ENCODE measurements at regions not wholly inside any gene's neighbourhood (a gene's known extent, or its start where the extent isn't known, plus 50 kb on each side); places are given as distances from the start of the nearest gene placed in this dataset.

DNA sequence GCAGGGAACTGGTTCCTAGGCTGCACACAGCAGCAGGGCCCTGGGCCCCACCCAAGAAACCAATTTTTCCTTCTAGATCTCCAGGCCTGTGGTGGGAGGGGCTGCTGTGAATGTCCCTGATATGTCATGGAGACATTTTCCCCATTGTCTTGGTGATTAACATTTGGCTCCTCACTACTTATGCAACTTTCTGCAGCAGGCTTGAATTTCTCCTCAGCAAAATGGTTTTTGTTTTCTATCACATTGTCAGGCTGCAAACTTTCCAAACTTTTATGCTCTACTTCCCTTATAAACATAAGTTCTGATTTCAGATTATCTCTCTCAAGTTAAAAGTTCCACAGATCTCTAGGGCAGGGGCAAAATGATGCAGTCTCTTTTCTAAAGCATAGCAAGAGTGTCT is 310.2 kb upstream of the PCDH20 start:
- no peak for TF ChIP-seq CTCF (IDR thresholded peaks at IDR 0.05; ENCODE audit: insufficient read depth, low read depth, low read length, missing control alignments)
- H3K4me3 ChIP-seq (ENCODE audit: low read depth, low read length): no peak overlapping the region
- DNase-seq (ENCODE audit: low read depth): no peak

DNA sequence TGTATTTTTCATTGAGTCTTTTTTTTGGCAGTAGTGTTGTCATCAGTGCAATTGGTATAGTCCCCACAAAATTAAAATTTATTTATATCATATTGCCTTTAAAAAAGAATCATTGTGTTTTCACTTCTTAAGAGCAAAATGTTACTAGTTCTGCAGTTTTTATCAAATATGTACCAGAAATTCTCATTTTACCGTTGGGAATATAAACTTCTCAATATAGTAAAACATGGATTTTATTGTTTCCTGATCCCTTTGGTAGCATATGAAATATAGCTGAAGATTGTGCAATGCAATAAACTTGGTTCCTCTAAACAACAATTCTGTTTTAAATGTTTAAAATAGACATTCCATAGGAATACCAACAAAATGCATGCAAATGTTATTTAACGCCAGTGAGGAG is 306.5 kb upstream of the PCDH20 start:
- no peak for TF ChIP-seq CTCF (IDR thresholded peaks at IDR 0.05; ENCODE audit: insufficient read depth, low read depth, low read length, missing control alignments)
- no peak overlapping the region for H3K4me3 ChIP-seq (ENCODE audit: low read depth, low read length)
- DNase-seq (ENCODE audit: low read depth): no peak

DNA sequence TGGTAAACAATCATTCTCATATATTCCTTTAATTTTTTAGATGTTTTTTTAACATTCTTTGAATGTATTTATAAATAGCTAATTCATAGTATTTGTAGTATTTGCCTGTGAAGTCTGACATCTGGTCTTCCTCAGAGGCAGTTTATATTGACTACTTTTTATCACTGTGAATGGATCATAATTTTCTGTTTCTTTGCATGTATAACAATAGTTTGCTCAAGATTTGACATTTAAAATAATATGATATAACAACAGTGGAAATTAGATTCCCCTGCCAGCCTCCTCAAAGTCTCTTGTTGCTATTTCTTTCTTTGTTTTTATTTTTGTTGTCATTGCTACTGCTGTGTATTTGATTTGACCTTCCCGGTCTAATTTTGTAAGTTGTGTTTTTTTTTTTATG is 297.0 kb upstream of the PCDH20 start:
- no peak for DNase-seq (ENCODE audit: low read depth)
- no peak overlapping the region for H3K4me3 ChIP-seq (ENCODE audit: low read depth, low read length)
- TF ChIP-seq CTCF (IDR thresholded peaks at IDR 0.05; ENCODE audit: insufficient read depth, low read depth, low read length, missing control alignments): no peak

GRCh38 chr13:61709258-61709657 is 293.6 kb upstream of the PCDH20 start:
- DNase-seq (ENCODE audit: low read depth): no peak
- H3K4me3 ChIP-seq (ENCODE audit: low read depth, low read length): no peak overlapping the region
- TF ChIP-seq CTCF (IDR thresholded peaks at IDR 0.05; ENCODE audit: insufficient read depth, low read depth, low read length, missing control alignments): no peak

DNA sequence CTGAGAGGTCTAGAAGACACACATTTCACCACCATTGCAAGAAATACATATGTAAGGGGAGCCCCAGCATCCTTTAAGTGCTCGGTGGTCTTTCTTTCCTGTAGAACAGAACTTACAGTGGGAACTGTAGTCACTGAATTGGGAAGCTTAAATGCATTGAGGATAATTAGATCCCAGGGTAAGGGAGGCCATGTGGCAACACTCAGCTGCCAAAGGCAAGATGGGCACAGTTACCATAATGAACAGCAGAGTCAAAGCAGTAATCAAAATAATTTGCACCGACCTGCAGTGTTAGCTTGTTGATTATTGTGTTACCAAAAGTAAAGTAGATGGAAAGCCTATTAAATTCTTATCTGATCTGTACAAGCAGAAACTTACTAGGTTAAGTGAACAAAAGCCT is 291.2 kb upstream of the PCDH20 start:
- no peak for DNase-seq (ENCODE audit: low read depth)
- no peak overlapping the region for H3K4me3 ChIP-seq (ENCODE audit: low read depth, low read length)
- no peak for TF ChIP-seq CTCF (IDR thresholded peaks at IDR 0.05; ENCODE audit: insufficient read depth, low read depth, low read length, missing control alignments)

DNA sequence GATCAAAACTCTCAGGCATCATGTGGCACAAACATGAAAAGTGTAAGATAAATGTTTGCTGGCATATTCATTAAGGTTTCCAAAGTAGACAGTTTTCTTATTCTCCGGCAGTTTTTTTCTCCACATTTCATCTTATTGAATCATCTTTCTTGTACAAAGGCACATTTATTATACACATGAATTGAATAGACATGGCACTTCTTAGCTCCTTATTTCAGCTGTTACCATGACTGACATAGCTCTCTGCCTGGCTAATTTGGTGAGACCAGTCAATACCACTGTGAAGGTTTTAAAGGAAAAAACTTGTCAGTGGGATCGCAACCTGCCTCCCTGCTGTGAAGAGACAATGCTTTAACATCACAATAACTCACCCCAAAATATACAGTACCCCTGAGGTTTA is 285.0 kb upstream of the PCDH20 start:
- no peak overlapping the region for H3K4me3 ChIP-seq (ENCODE audit: low read depth, low read length)
- TF ChIP-seq CTCF (IDR thresholded peaks at IDR 0.05; ENCODE audit: insufficient read depth, low read depth, low read length, missing control alignments): no peak
- DNase-seq (ENCODE audit: low read depth): no peak

DNA sequence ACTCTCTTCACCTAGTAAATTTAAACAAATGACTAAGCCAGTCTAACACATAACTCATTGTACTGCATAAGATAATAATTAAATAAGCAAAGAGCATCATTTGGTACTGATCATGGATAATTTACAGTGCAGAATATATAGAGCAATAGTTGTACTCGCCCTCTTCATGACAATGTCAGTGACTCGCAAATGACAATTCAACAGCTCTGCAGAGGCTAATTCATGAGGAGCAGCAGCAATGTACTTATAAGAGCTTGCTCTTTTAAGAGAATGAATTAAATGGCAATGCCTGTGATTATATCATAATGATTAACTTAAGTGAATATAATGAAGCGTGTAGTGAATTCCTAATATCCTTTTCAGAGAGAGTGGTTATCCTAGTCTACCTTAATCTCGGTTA is 284.5 kb upstream of the PCDH20 start:
- no peak for TF ChIP-seq CTCF (IDR thresholded peaks at IDR 0.05; ENCODE audit: insufficient read depth, low read depth, low read length, missing control alignments)
- DNase-seq (ENCODE audit: low read depth): no peak
- H3K4me3 ChIP-seq (ENCODE audit: low read depth, low read length): no peak overlapping the region
